ENCODE measurements at regions not wholly inside any gene's neighbourhood (a gene's known extent, or its start where the extent isn't known, plus 50 kb on each side); places are given as distances from the start of the nearest gene placed in this dataset.

DNA sequence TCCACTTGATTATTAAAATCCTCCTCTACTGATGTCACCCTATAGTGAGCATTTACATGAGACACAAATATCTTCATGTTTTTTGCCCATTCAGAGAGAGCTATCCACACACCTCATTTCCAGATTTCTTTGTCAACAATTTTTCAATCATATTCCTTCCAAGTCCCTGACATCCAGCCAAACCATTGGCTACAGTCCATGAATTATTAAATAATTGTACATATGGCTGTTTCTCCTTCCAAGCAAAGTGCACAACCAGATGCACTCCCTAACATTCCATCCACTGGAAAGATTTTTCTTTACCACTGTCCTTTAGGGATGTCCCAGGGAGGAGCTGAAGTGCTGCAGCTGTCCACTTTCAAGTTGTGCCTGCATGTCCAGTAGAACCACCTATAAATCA is 328.0 kb upstream of the MDFIC2 start:
- TF ChIP-seq, protein P1, sequence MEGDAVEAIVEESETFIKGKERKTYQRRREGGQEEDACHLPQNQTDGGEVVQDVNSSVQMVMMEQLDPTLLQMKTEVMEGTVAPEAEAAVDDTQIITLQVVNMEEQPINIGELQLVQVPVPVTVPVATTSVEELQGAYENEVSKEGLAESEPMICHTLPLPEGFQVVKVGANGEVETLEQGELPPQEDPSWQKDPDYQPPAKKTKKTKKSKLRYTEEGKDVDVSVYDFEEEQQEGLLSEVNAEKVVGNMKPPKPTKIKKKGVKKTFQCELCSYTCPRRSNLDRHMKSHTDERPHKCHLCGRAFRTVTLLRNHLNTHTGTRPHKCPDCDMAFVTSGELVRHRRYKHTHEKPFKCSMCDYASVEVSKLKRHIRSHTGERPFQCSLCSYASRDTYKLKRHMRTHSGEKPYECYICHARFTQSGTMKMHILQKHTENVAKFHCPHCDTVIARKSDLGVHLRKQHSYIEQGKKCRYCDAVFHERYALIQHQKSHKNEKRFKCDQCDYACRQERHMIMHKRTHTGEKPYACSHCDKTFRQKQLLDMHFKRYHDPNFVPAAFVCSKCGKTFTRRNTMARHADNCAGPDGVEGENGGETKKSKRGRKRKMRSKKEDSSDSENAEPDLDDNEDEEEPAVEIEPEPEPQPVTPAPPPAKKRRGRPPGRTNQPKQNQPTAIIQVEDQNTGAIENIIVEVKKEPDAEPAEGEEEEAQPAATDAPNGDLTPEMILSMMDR (IDR thresholded peaks at IDR 0.05) = no peak
- TF ChIP-seq POLR2A (IDR thresholded peaks at IDR 0.05) (no peak), POLR2AphosphoS5 (IDR thresholded peaks at IDR 0.05) (no peak), EP300 (IDR thresholded peaks at IDR 0.05) (no peak)
